OCI-LY1 (cell line): ENCODE measurements at regions not wholly inside any gene's neighbourhood (a gene's known extent, or its start where the extent isn't known, plus 50 kb on each side); places are given as distances from the start of the nearest gene placed in this dataset.
A peak's percentile ranks its signal among the peaks of the same experiment; 100 is the strongest.

Source experiments
- H2AFZ ChIP-seq: fragments of 200-600 bp; sonication (generic), shearing (Covaris generic); 2 replicates; pipeline ENCODE4 v1.6.0; 2014; ENCODE audit warnings: antibody characterized with exemption, mild to moderate bottlenecking, low read length
- H3F3A ChIP-seq: fragments of 200-600 bp; sonication (generic), shearing (Covaris generic); 2 replicates; pipeline ENCODE4 v1.6.0; 2014; ENCODE audit warnings: mild to moderate bottlenecking, antibody characterized with exemption, low read length, moderate library complexity; ENCODE audit not compliant: insufficient read depth
- H3K27ac ChIP-seq: fragments of 200-600 bp; sonication (generic); 2 replicates; pipeline ENCODE4 v1.5.1; 2014; ENCODE audit warnings: low read length, mixed run types, mild to moderate bottlenecking, low read depth; ENCODE audit not compliant: poor library complexity, severe bottlenecking
- H3K27me3 ChIP-seq: fragments of 200-600 bp; sonication (generic); 2 replicates; pipeline ENCODE4 v1.6.0; 2014; ENCODE audit warnings: antibody characterized with exemption, mild to moderate bottlenecking, low read length, moderate library complexity; ENCODE audit not compliant: insufficient read depth
- H3K36me3 ChIP-seq: fragments of 200-600 bp; sonication (generic); 2 replicates; pipeline ENCODE4 v1.6.1; 2014; ENCODE audit warnings: mild to moderate bottlenecking, antibody characterized with exemption, low read length, moderate library complexity, mixed read lengths; ENCODE audit not compliant: insufficient read depth
- H3K4me1 ChIP-seq: fragments of 200-600 bp; sonication (generic); 2 replicates; pipeline ENCODE4 v1.5.1; 2014; ENCODE audit warnings: mild to moderate bottlenecking, low read length, moderate library complexity; ENCODE audit not compliant: insufficient read depth, severe bottlenecking
- H3K4me2 ChIP-seq: fragments of 200-600 bp; sonication (generic), shearing (Covaris generic); 2 replicates; pipeline ENCODE4 v1.6.1; 2014; ENCODE audit warnings: low read length
- H3K4me3 ChIP-seq: fragments of 200-600 bp; sonication (generic); 2 replicates; pipeline ENCODE4 v1.5.1; 2014; ENCODE audit warnings: low read length, low read depth, mild to moderate bottlenecking, mixed read lengths; ENCODE audit not compliant: poor library complexity, severe bottlenecking
- H3K79me2 ChIP-seq: fragments of 200-600 bp; shearing (Covaris generic); 2 replicates; pipeline ENCODE4 v1.6.1; 2016; ENCODE audit warnings: mixed run types, low read length, mixed read lengths; ENCODE audit not compliant: insufficient read depth
- H3K9ac ChIP-seq: fragments of 200-600 bp; sonication (generic), shearing (Covaris generic); 2 replicates; pipeline ENCODE4 v1.6.1; 2014; ENCODE audit warnings: mild to moderate bottlenecking, low read length, mixed read lengths
- H3K9me2 ChIP-seq: fragments of 200-600 bp; sonication (generic), shearing (Covaris generic); 2 replicates; pipeline ENCODE4 v1.6.1; 2014; ENCODE audit warnings: low read depth, mild to moderate bottlenecking, low read length, mixed read lengths
- H3K9me3 ChIP-seq: fragments of 200-600 bp; shearing (Covaris generic); 2 replicates; pipeline ENCODE4 v1.6.1; 2014; ENCODE audit warnings: low read length, mixed read lengths
- H4K20me1 ChIP-seq: fragments of 200-600 bp; sonication (generic), shearing (Covaris generic); 2 replicates; pipeline ENCODE4 v1.6.0; 2016; ENCODE audit warnings: mild to moderate bottlenecking, low read length; ENCODE audit not compliant: insufficient read depth
- EZH2 ChIP-seq: fragments of 200-600 bp; sonication (generic), shearing (Covaris generic); IDR thresholded peaks from 2 replicates; pipeline ENCODE4 v1.8.0; 2017; ENCODE audit warnings: borderline replicate concordance, mixed run types, mild to moderate bottlenecking, antibody characterized with exemption, low read length, moderate library complexity, mixed read lengths
- TF ChIP-seq, protein P1 (sequence below): fragments of 200-600 bp; sonication (generic), shearing (Covaris generic); IDR thresholded peaks from 2 replicates; pipeline ENCODE4 v1.5.1; 2017; ENCODE audit warnings: mild to moderate bottlenecking, antibody characterized with exemption, low read length, moderate library complexity, mixed read lengths

DNA sequence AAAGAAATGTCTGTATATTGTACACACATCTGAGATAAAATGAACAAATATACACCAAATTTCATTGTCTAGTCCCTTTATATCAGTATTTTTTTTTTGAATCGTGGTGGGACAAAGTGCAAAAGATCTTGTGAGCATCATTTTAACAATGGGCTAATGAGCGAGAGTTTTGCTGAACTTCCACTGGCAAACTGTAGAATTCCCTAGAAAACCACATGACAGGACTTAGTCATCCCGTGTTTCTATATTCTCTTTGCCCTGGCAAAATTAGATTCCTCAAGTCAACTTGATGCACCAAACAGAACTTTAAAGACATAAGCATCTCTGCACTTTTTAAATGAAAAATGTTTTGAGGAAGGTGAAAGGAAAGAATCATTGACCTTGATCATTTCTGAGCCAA lies 488.2 kb upstream of the PTBP2 start:
- H4K20me1 ChIP-seq = no peaks in the 10 kb centered on the region
- no peak overlapping the region for H3K4me3 ChIP-seq
- no peaks in the 10 kb centered on the region for H3K9me2 ChIP-seq
- no peak overlapping the region for H3K4me2 ChIP-seq
- no peaks in the 10 kb centered on the region for H3K27me3 ChIP-seq
- no peaks in the 10 kb centered on the region for H3K4me1 ChIP-seq
- no peaks in the 10 kb centered on the region for H3K9me3 ChIP-seq
- TF ChIP-seq, protein P1, sequence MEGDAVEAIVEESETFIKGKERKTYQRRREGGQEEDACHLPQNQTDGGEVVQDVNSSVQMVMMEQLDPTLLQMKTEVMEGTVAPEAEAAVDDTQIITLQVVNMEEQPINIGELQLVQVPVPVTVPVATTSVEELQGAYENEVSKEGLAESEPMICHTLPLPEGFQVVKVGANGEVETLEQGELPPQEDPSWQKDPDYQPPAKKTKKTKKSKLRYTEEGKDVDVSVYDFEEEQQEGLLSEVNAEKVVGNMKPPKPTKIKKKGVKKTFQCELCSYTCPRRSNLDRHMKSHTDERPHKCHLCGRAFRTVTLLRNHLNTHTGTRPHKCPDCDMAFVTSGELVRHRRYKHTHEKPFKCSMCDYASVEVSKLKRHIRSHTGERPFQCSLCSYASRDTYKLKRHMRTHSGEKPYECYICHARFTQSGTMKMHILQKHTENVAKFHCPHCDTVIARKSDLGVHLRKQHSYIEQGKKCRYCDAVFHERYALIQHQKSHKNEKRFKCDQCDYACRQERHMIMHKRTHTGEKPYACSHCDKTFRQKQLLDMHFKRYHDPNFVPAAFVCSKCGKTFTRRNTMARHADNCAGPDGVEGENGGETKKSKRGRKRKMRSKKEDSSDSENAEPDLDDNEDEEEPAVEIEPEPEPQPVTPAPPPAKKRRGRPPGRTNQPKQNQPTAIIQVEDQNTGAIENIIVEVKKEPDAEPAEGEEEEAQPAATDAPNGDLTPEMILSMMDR = no peak
- no peak for TF ChIP-seq EZH2
- no peaks in the 10 kb centered on the region for H3K79me2 ChIP-seq
- H2AFZ ChIP-seq = no peak overlapping the region
- H3K36me3 ChIP-seq = no peaks in the 10 kb centered on the region
- no peak overlapping the region for H3K27ac ChIP-seq
- no peaks in the 10 kb centered on the region for H3F3A ChIP-seq
- H3K9ac ChIP-seq = no peak overlapping the region

- Histone ChIP-seq H3K79me2 (no peaks in the 10 kb centered on the region), H3K9ac (no peak overlapping the region), H2AFZ (no peak overlapping the region), H3K9me3 (no peaks in the 10 kb centered on the region), H4K20me1 (no peaks in the 10 kb centered on the region), H3K27ac (no peak overlapping the region), H3K4me1 (no peaks in the 10 kb centered on the region), H3K27me3 (no peaks in the 10 kb centered on the region), H3K36me3 (no peaks in the 10 kb centered on the region), H3K4me3 (no peak overlapping the region), H3F3A (no peaks in the 10 kb centered on the region), H3K9me2 (no peaks in the 10 kb centered on the region), H3K4me2 (no peak overlapping the region)
- no peak for TF ChIP-seq EZH2
- TF ChIP-seq, protein P1 = no peak
Measured at GRCh38 chr1:96234299-96234698, 487.3 kb upstream of the PTBP2 start.

DNA sequence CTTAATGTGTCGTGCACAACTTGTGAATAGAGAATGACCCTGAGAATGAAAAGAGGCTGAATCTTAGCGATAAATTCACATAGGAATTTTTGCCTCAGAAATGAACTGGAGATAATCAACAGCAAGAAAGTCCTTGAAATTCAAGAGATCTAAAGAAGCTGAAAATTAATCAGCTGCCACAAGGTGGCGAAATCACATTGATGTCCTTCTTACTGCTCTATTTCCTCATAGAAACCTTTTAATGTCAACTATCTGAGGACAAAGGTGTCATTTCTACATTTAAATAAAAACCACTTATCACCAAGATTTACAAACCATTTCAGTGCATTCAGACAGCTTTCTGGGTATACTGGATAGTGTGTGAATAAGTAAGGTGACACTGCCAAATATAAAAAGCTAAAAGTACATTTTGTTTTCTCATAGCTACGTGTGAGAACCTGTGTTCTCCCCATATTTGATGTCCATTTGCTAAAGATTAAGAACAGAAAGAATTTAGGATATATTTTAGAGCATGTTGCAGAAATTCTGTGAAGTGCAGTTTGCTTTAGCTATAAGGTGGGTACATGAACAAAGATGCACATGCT lies 485.3 kb upstream of the PTBP2 start:
- no peaks in the 10 kb centered on the region for H3K4me1 ChIP-seq

More for the DNA sequence above, 485.3 kb upstream of the PTBP2 start:
- no peaks in the 10 kb centered on the region for H3K36me3 ChIP-seq
- no peaks in the 10 kb centered on the region for H4K20me1 ChIP-seq
- H3K27me3 ChIP-seq = no peaks in the 10 kb centered on the region
- no peak overlapping the region for H3K4me3 ChIP-seq
- no peaks in the 10 kb centered on the region for H3K9me2 ChIP-seq
- H3K9ac ChIP-seq = no peak overlapping the region
- no peak for TF ChIP-seq EZH2
- TF ChIP-seq, protein P1 = peak; percentile 72
- H2AFZ ChIP-seq = no peak overlapping the region
- H3F3A ChIP-seq = no peaks in the 10 kb centered on the region
- H3K27ac ChIP-seq = no peak overlapping the region
- no peaks in the 10 kb centered on the region for H3K79me2 ChIP-seq
- H3K4me2 ChIP-seq = no peak overlapping the region
- no peaks in the 10 kb centered on the region for H3K9me3 ChIP-seq
